Lung microvascular endothelial cell (primary cell): ENCODE measurements at regions not wholly inside any gene's neighbourhood (a gene's known extent, or its start where the extent isn't known, plus 50 kb on each side); places are given as distances from the start of the nearest gene placed in this dataset.

Experiments used
- DNase-seq, 2 donors: peaks; one replicate each; pipeline versions ENCODE4 v3.0.0 to v3.0.0-alpha.2; 2010; ENCODE audit warnings: low read depth in 2 of 2

- DNase-seq, result no peak
These were observed 105.2 kb upstream of the ID2 start for GRCh38 chr2:8576525-8577167.

GRCh38 chr2:8577573-8577972 lies 104.3 kb upstream of the ID2 start:
- no peak for DNase-seq

GRCh38 chr2:8578335-8579244 lies 103.3 kb upstream of the ID2 start:
- DNase-seq, result no peak

- DNase-seq, result no peak
These were observed 102.3 kb upstream of the ID2 start for GRCh38 chr2:8579485-8580085.

GRCh38 chr2:8580316-8581233 lies 101.3 kb upstream of the ID2 start:
- no peak for DNase-seq

- no peak for DNase-seq
These were observed 100.7 kb upstream of the ID2 start for GRCh38 chr2:8581234-8581561.

- no peak for DNase-seq
These were observed 100.2 kb upstream of the ID2 start for GRCh38 chr2:8581601-8582041.

- DNase-seq, result no peak
These were observed 99.7 kb upstream of the ID2 start for GRCh38 chr2:8582191-8582590.

GRCh38 chr2:8582651-8583399 lies 99.0 kb upstream of the ID2 start:
- DNase-seq, result no peak

- DNase-seq, result peak; percentile 29 to 74
These were observed 98.3 kb upstream of the ID2 start for GRCh38 chr2:8583400-8584173.

GRCh38 chr2:8584174-8585066 lies 97.4 kb upstream of the ID2 start:
- DNase-seq, result no peak

GRCh38 chr2:8586457-8587051 lies 95.3 kb upstream of the ID2 start:
- no peak for DNase-seq

- DNase-seq, result no peak
These were observed 94.5 kb upstream of the ID2 start for GRCh38 chr2:8587251-8587791.

GRCh38 chr2:8587920-8588830 lies 93.7 kb upstream of the ID2 start:
- DNase-seq, result no peak

- DNase-seq, result no peak
These were observed 93.0 kb upstream of the ID2 start for GRCh38 chr2:8588831-8589191.

GRCh38 chr2:8589721-8590120 lies 92.1 kb upstream of the ID2 start:
- no peak for DNase-seq

- no peak for DNase-seq
These were observed 90.9 kb upstream of the ID2 start for GRCh38 chr2:8590938-8591337.
